Tibial nerve (tissue), 4 donors: ENCODE measurements at regions not wholly inside any gene's neighbourhood (a gene's known extent, or its start where the extent isn't known, plus 50 kb on each side); places are given as distances from the start of the nearest gene placed in this dataset.
"Not testable (repeated sequence)": the region's sequence is repeated elsewhere in the genome, so short reads cannot be mapped to it uniquely, and the experiment has no call there.

Experiments used
- CTCF ChIP-seq, 5 experiments: fragments of 200-600 bp in 3 of 5; fragments of 450-650 bp in 2 of 5; sonication (generic) in 3 of 5; IDR thresholded peaks; one replicate each; pipeline ENCODE4 v1.5.1; 2016 to 2019; ENCODE audit warnings: antibody characterized with exemption in 5 of 5, mild to moderate bottlenecking in 3 of 5, moderate library complexity in 2 of 5
- EP300 ChIP-seq, 2 donors: sonication (generic); formaldehyde crosslinking; IDR thresholded peaks; one replicate each; pipeline ENCODE4 v1.6.1; 2017; ENCODE audit warnings: antibody characterized with exemption in 2 of 2, mild to moderate bottlenecking in 1 of 2
- POLR2A ChIP-seq, 2 donors: fragments of 450-650 bp; IDR thresholded peaks; one replicate each; pipeline ENCODE4 v1.6.1; 2017; ENCODE audit warnings: antibody characterized with exemption in 2 of 2, mild to moderate bottlenecking in 2 of 2, moderate library complexity in 2 of 2

- not testable (repeated sequence) for TF ChIP-seq CTCF, EP300, POLR2A (IDR thresholded peaks at IDR 0.05)
Observed at GRCh38 chr21:6021717-6022270, 4499.6 kb upstream of the TPTE start.
